ENCODE measurements at regions not wholly inside any gene's neighbourhood (a gene's known extent, or its start where the extent isn't known, plus 50 kb on each side); places are given as distances from the start of the nearest gene placed in this dataset.

- no peak for ATAC-seq
- no peaks in the 10 kb centered on the region for H3K36me3 Mint-ChIP-seq (ENCODE audit: low read depth)
- no peak overlapping the region for H3K4me3 Mint-ChIP-seq
- TF ChIP-seq, protein P1, sequence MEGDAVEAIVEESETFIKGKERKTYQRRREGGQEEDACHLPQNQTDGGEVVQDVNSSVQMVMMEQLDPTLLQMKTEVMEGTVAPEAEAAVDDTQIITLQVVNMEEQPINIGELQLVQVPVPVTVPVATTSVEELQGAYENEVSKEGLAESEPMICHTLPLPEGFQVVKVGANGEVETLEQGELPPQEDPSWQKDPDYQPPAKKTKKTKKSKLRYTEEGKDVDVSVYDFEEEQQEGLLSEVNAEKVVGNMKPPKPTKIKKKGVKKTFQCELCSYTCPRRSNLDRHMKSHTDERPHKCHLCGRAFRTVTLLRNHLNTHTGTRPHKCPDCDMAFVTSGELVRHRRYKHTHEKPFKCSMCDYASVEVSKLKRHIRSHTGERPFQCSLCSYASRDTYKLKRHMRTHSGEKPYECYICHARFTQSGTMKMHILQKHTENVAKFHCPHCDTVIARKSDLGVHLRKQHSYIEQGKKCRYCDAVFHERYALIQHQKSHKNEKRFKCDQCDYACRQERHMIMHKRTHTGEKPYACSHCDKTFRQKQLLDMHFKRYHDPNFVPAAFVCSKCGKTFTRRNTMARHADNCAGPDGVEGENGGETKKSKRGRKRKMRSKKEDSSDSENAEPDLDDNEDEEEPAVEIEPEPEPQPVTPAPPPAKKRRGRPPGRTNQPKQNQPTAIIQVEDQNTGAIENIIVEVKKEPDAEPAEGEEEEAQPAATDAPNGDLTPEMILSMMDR (IDR thresholded peaks at IDR 0.05), result no peak
- no peaks in the 10 kb centered on the region for H3K9me3 Mint-ChIP-seq
- H3K27me3 Mint-ChIP-seq, result no peaks in the 10 kb centered on the region
- ChIA-PET CTCF (no interaction called here), POLR2A (no interaction called here)
- H3K27ac Mint-ChIP-seq, result no peak overlapping the region
- DNase-seq, result no peak
- H3K4me1 Mint-ChIP-seq (ENCODE audit: low read depth), result no peaks in the 10 kb centered on the region
- intact Hi-C loops (cut with micrococcal nuclease), result no loop called here
Observed at GRCh38 chr13:30100226-30100625, 207.1 kb downstream of the KATNAL1 start.

GRCh38 chr13:30097701-30098100, 209.7 kb downstream of the KATNAL1 start:
- H3K27ac Mint-ChIP-seq, result no peak overlapping the region
- no peak for DNase-seq
- intact Hi-C loops (cut with micrococcal nuclease), result no loop called here
- H3K9me3 Mint-ChIP-seq, result no peaks in the 10 kb centered on the region
- TF ChIP-seq, protein P1 (IDR thresholded peaks at IDR 0.05), result no peak
- no peaks in the 10 kb centered on the region for H3K36me3 Mint-ChIP-seq (ENCODE audit: low read depth)
- ChIA-PET CTCF (interaction anchor here (1.1 to 2.1 kb wide), 2 partner anchors 13 to 15 kb away, joined by 4 to 10 read pairs; no protein-coding TSS in a partner anchor), POLR2A (no interaction called here)
- ATAC-seq, result no peak
- H3K4me3 Mint-ChIP-seq, result no peak overlapping the region
- H3K27me3 Mint-ChIP-seq, result no peaks in the 10 kb centered on the region
- no peaks in the 10 kb centered on the region for H3K4me1 Mint-ChIP-seq (ENCODE audit: low read depth)

DNA sequence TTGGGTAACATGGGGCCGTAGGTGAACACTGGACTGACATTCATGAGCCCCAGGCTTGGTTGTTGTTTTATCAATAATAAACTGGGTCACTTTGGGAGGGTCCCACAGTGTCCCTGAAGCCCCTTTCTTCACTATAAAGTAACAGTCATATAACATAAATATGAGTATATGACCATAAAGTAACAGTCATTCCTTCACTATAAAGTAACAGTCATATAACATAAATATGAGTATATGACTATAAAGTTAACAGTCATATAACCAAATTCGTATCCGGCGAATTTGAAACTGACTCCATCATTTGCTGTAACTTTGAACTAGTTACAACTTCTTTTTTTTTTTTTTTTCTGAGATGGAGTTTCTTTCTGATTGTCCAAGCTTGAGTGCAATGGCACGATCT, 210.3 kb downstream of the KATNAL1 start:
- no peak for DNase-seq
- H3K27me3 Mint-ChIP-seq, result no peaks in the 10 kb centered on the region
- POLR2A ChIA-PET, result no interaction called here
- ATAC-seq, result no peak
- intact Hi-C loops (cut with micrococcal nuclease), result no loop called here
- no peak overlapping the region for H3K4me3 Mint-ChIP-seq
- CTCF ChIA-PET, result interaction anchor here (2.1 kb wide), 1 partner anchor 15 kb away, joined by 10 read pairs; no protein-coding TSS in a partner anchor
- no peaks in the 10 kb centered on the region for H3K4me1 Mint-ChIP-seq (ENCODE audit: low read depth)
- TF ChIP-seq, protein P1 (IDR thresholded peaks at IDR 0.05), result no peak
- no peaks in the 10 kb centered on the region for H3K36me3 Mint-ChIP-seq (ENCODE audit: low read depth)
- H3K9me3 Mint-ChIP-seq, result no peaks in the 10 kb centered on the region
- no peak overlapping the region for H3K27ac Mint-ChIP-seq

GRCh38 chr13:30094015-30094414, 213.3 kb downstream of the KATNAL1 start:
- no peak for ATAC-seq
- Mint-ChIP-seq H3K9me3 (no peaks in the 10 kb centered on the region), H3K27me3 (no peaks in the 10 kb centered on the region), H3K36me3 (ENCODE audit: low read depth) (no peaks in the 10 kb centered on the region), H3K4me1 (ENCODE audit: low read depth) (no peaks in the 10 kb centered on the region), H3K4me3 (no peak overlapping the region), H3K27ac (no peak overlapping the region)
- ChIA-PET CTCF (no interaction called here), POLR2A (no interaction called here)
- DNase-seq, result no peak
- TF ChIP-seq, protein P1 (IDR thresholded peaks at IDR 0.05), result no peak
- intact Hi-C loops (cut with micrococcal nuclease), result no loop called here

DNA sequence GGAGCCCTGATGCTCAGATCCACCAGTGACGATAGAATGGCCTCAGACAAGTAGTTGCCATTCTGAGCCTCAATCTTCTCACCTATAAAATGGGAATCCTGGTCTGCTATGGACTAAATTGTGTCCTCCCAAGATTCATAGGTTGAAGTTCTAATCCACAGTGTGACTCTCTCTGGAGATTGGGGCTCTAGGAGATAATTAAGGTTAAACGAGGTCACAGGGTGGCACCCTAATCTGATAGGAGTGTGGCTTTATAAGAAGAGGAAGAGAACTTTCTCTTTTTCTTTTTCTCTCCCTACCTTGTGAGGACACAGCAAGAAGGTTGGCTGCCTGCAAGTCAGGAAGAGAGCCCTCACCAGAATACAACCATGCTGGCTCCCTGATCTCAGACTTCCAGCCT, 214.1 kb downstream of the KATNAL1 start:
- no peak overlapping the region for H3K27ac Mint-ChIP-seq
- POLR2A ChIA-PET, result no interaction called here
- DNase-seq (no peak), ATAC-seq (no peak)
- no peaks in the 10 kb centered on the region for H3K27me3 Mint-ChIP-seq
- H3K4me3 Mint-ChIP-seq, result no peak overlapping the region
- H3K9me3 Mint-ChIP-seq, result no peaks in the 10 kb centered on the region
- TF ChIP-seq, protein P1 (IDR thresholded peaks at IDR 0.05), result no peak
- intact Hi-C loops (cut with micrococcal nuclease), result no loop called here
- H3K4me1 Mint-ChIP-seq (ENCODE audit: low read depth), result peaks cover 1% of the 10 kb centered on the region
- CTCF ChIA-PET, result no interaction called here
- H3K36me3 Mint-ChIP-seq (ENCODE audit: low read depth), result no peaks in the 10 kb centered on the region

All from activated CD8-positive, alpha-beta T cell treated with anti-CD3 and anti-CD28 coated beads for 36 hours (primary cell).